ENCODE measurements at regions not wholly inside any gene's neighbourhood (a gene's known extent, or its start where the extent isn't known, plus 50 kb on each side); places are given as distances from the start of the nearest gene placed in this dataset.

GRCh38 chr7:32223721-32224120 lies 153.5 kb upstream of the PDE1C start:
- TF ChIP-seq CTCF (conservative IDR thresholded peaks at IDR 0.05; ENCODE audit: low read length) (no peak), EZH2phosphoT487 (IDR thresholded peaks at IDR 0.05; ENCODE audit: borderline replicate concordance) (no peak)

Data from Loucy (cell line).